Testis (tissue), 2 donors: ENCODE measurements at regions not wholly inside any gene's neighbourhood (a gene's known extent, or its start where the extent isn't known, plus 50 kb on each side); places are given as distances from the start of the nearest gene placed in this dataset.

ENCODE experiments used
- DNase-seq: peaks from one replicate; pipeline ENCODE4 v3.0.0-alpha.2; 2019
- H3K27ac ChIP-seq, 2 donors: fragments of 200-600 bp; sonication (generic); one replicate each; pipeline ENCODE4 v1.5.1; 2019
- H3K27me3 ChIP-seq: fragments of 200-600 bp; sonication (generic); one replicate; pipeline ENCODE4 v1.5.1; 2019
- H3K36me3 ChIP-seq: fragments of 200-600 bp; sonication (generic); one replicate; pipeline ENCODE4 v1.5.1; 2017; ENCODE audit warnings: low read depth; ENCODE audit errors: missing control alignments
- H3K4me1 ChIP-seq: fragments of 200-600 bp; sonication (generic); one replicate; pipeline ENCODE4 v1.5.1; 2019
- H3K4me3 ChIP-seq, 2 donors: fragments of 200-600 bp; sonication (generic); one replicate each; pipeline ENCODE4 v1.5.1; 2017 to 2019
- H3K9me3 ChIP-seq: fragments of 200-600 bp; sonication (generic); one replicate; pipeline ENCODE4 v1.5.1; 2017
- POLR2A ChIP-seq: fragments of 450-650 bp; IDR thresholded peaks from one replicate; pipeline ENCODE4 v1.6.1; 2017; ENCODE audit warnings: antibody characterized with exemption, mild to moderate bottlenecking, moderate library complexity
- WGBS, 2 donors: methylation state at CpG; one replicate each; pipeline ENCODE4 v1.1.5; 2018; 5-methylcytosine and 5-hydroxymethylcytosine counted together
- intact Hi-C: fragments of 100-400 bp; cut with DNase I; formaldehyde crosslinking; loops from one replicate; pipeline ENCODE4 v1.15.1; 2023; ENCODE audit warnings: low total_unique reads
- TF ChIP-seq, protein P1 (sequence below), 3 experiments: fragments of 450-650 bp in 2 of 3; fragments of 200-600 bp in 1 of 3; sonication (generic) in 1 of 3; IDR thresholded peaks; one replicate each; pipeline ENCODE4 v1.5.1; 2016 to 2019; ENCODE audit warnings: antibody characterized with exemption in 3 of 3, mild to moderate bottlenecking in 2 of 3, moderate library complexity in 1 of 3

DNA sequence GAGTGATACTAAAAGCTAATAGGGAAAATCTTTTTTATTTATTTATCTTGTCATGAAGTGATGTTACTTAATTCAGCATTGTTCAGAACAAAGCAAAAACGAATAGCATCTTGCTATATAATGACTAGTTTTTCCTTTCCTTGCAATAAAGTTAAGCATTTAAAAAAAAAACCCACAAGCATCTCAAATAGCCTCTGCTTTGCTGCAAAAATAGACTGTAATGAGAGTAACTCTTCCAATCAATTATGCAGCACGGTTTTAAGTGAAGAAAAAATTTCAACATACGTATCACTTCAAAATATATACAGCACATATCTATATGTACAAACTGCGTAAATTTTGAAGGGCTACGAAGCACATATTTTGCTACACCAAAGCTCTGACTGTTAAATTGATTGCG, 153.3 kb upstream of the VRK2 start:
- H3K27ac ChIP-seq: no peak overlapping the region
- no peaks in the 10 kb centered on the region for H3K27me3 ChIP-seq
- TF ChIP-seq, protein P1, sequence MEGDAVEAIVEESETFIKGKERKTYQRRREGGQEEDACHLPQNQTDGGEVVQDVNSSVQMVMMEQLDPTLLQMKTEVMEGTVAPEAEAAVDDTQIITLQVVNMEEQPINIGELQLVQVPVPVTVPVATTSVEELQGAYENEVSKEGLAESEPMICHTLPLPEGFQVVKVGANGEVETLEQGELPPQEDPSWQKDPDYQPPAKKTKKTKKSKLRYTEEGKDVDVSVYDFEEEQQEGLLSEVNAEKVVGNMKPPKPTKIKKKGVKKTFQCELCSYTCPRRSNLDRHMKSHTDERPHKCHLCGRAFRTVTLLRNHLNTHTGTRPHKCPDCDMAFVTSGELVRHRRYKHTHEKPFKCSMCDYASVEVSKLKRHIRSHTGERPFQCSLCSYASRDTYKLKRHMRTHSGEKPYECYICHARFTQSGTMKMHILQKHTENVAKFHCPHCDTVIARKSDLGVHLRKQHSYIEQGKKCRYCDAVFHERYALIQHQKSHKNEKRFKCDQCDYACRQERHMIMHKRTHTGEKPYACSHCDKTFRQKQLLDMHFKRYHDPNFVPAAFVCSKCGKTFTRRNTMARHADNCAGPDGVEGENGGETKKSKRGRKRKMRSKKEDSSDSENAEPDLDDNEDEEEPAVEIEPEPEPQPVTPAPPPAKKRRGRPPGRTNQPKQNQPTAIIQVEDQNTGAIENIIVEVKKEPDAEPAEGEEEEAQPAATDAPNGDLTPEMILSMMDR (IDR thresholded peaks at IDR 0.05): no peak
- no peak for TF ChIP-seq POLR2A
- no peak for DNase-seq
- no peaks in the 10 kb centered on the region for H3K36me3 ChIP-seq
- H3K4me1 ChIP-seq: no peaks in the 10 kb centered on the region
- intact Hi-C loops: no loop called here
- H3K9me3 ChIP-seq: no peaks in the 10 kb centered on the region
- WGBS, 2 donors: 83% methylated on average over 6 of the region's 6 CpGs
- no peak overlapping the region for H3K4me3 ChIP-seq

DNA sequence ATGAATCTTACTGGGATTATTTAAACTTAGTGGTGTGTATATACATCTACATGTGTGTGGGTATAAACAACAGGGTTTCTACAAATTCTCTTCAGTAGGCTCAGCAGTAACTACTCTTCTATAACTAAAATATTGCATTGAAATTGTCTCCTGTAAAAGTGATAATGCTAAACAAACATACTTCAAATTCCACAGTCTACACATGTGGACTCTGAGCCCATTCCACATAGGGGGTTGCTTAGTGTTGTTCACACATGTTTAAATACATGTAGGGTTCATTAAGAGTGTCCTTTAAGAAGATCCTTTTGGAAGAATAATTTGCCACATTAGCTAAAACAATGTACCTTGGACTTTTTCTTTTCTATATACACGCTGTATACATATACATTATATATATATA, 152.8 kb upstream of the VRK2 start:
- Histone ChIP-seq H3K27ac (no peak overlapping the region), H3K36me3 (no peaks in the 10 kb centered on the region), H3K27me3 (no peaks in the 10 kb centered on the region), H3K4me1 (no peaks in the 10 kb centered on the region), H3K9me3 (no peaks in the 10 kb centered on the region), H3K4me3 (no peak overlapping the region)
- intact Hi-C loops: no loop called here
- TF ChIP-seq POLR2A: no peak
- TF ChIP-seq, protein P1 (IDR thresholded peaks at IDR 0.05): no peak
- WGBS, 2 donors: 89 to 100% methylated on average over 1 of the region's 1 CpG
- no peak for DNase-seq

DNA sequence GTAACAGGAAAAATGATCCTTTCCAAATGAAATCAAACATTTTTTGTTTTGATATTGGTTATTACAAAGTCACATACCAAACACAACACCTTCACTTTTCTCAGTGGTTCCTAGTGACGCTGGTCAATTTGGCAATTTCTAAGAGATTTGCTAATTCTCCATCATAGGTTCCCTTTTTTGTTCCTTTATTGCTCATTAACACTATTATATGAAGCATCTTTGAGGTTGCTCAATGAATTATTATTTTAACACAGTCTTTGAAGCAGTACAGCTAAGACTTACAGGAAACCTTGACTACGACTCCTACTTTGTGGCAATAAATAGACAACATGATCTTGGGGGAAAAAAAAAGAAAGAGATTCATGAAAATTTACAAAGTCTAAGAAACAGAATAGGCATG, 152.2 kb upstream of the VRK2 start:
- H3K36me3 ChIP-seq: no peaks in the 10 kb centered on the region
- TF ChIP-seq POLR2A: no peak
- TF ChIP-seq, protein P1 (IDR thresholded peaks at IDR 0.05): no peak
- no peak overlapping the region for H3K27ac ChIP-seq
- no peak for DNase-seq
- intact Hi-C loops: no loop called here
- no peaks in the 10 kb centered on the region for H3K27me3 ChIP-seq
- 88 to 91% methylated on average over 2 of the region's 2 CpGs for WGBS, 2 donors
- no peak overlapping the region for H3K4me3 ChIP-seq
- H3K9me3 ChIP-seq: no peaks in the 10 kb centered on the region
- H3K4me1 ChIP-seq: no peaks in the 10 kb centered on the region

DNA sequence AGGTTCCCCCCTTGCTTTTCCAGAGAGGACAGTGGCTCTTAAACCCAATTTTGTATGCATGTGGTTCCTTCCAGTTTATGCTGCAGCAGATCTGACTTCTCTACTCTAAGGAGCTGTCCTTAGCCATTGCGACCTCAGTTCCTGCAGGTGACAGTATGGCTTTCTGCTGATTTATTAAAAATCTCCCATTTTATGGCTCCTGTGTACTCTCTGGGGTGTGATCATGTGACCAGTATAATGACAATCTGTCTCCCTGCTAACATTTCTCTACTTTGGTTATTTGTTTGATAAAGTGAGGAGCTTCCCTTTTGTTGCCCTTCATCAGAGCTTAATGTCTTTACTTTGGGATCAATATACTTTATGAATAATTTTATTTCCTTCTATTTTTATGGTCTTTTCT, 148.7 kb upstream of the VRK2 start:
- no peak for TF ChIP-seq POLR2A
- TF ChIP-seq, protein P1 (IDR thresholded peaks at IDR 0.05): no peak
- WGBS, 2 donors: 89% methylated on average over 1 of the region's 1 CpG
- H3K4me1 ChIP-seq: no peaks in the 10 kb centered on the region
- H3K27me3 ChIP-seq: no peaks in the 10 kb centered on the region
- no peak overlapping the region for H3K4me3 ChIP-seq
- no peak for DNase-seq
- no peak overlapping the region for H3K27ac ChIP-seq
- intact Hi-C loops: no loop called here
- no peaks in the 10 kb centered on the region for H3K9me3 ChIP-seq
- no peaks in the 10 kb centered on the region for H3K36me3 ChIP-seq

DNA sequence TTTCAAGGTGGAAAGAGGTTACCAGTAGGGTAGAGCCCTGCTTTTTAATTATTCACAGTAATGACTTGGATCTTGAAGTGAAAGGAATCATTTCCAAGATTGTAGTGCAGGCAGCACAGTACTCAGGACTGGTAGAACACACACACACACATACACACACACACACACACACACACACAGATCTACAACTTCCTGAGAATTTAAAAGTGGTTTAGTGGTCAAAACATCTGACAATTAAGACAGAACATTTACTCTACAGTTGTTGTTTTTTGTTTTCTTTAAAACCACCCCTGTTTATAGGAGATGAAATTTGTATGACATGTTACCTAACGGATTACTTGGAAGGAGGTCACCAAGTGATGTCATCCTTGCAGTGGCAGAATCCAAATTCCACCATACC, 146.7 kb upstream of the VRK2 start:
- no peak for TF ChIP-seq POLR2A
- TF ChIP-seq, protein P1 (IDR thresholded peaks at IDR 0.05): no peak
- no peak for DNase-seq
- Histone ChIP-seq H3K27me3 (no peaks in the 10 kb centered on the region), H3K4me1 (no peaks in the 10 kb centered on the region), H3K4me3 (no peak overlapping the region), H3K27ac (no peak overlapping the region), H3K9me3 (no peaks in the 10 kb centered on the region), H3K36me3 (no peaks in the 10 kb centered on the region)
- WGBS, 2 donors: 85 to 88% methylated on average over 1 of the region's 1 CpG
- intact Hi-C loops: no loop called here
